Prostate gland (tissue), 2 donors: ENCODE measurements at regions not wholly inside any gene's neighbourhood (a gene's known extent, or its start where the extent isn't known, plus 50 kb on each side); places are given as distances from the start of the nearest gene placed in this dataset.

ENCODE experiments used
- DNase-seq: peaks from one replicate; pipeline ENCODE4 v3.0.0-alpha.2; 2019; ENCODE audit warnings: low spot score
- H3K27ac ChIP-seq, 2 donors: fragments of 200-600 bp; sonication (generic); 2 replicates each; pipeline ENCODE4 v1.5.1; 2017 to 2019
- H3K27me3 ChIP-seq: fragments of 200-600 bp; sonication (generic); replicated peaks from 2 replicates; pipeline ENCODE4 v1.5.1; 2019; ENCODE audit not compliant: insufficient read depth
- H3K36me3 ChIP-seq, 2 donors: fragments of 200-600 bp; sonication (generic); 1 replicate in 1 of 2; 2 replicates in 1 of 2; pipeline versions ENCODE4 v1.5.1 to v1.8.1; 2017 to 2019
- H3K4me1 ChIP-seq: fragments of 200-600 bp; sonication (generic); replicated peaks from 2 replicates; pipeline ENCODE4 v1.5.1; 2019
- H3K4me3 ChIP-seq, 2 donors: fragments of 200-600 bp; sonication (generic); 2 replicates each; pipeline ENCODE4 v1.5.1; 2017 to 2019
- H3K9me3 ChIP-seq: fragments of 200-600 bp; sonication (generic); 2 replicates; pipeline ENCODE4 v1.5.1; 2017
- POLR2A ChIP-seq: fragments of 450-650 bp; IDR thresholded peaks from one replicate; pipeline ENCODE4 v1.6.1; 2016; ENCODE audit warnings: antibody characterized with exemption, mild to moderate bottlenecking
- POLR2AphosphoS5 ChIP-seq: sonication (generic); formaldehyde crosslinking; IDR thresholded peaks from one replicate; pipeline ENCODE4 v1.6.1; 2017; ENCODE audit warnings: antibody characterized with exemption
- WGBS: methylation state at CpG from one replicate; pipeline ENCODE4 v1.1.5; 2018; 5-methylcytosine and 5-hydroxymethylcytosine counted together
- intact Hi-C: fragments of 100-400 bp; cut with DNase I; formaldehyde crosslinking; loops from one replicate; pipeline ENCODE4 v1.14.2; 2022
- TF ChIP-seq, protein P1 (sequence below), 4 experiments: fragments of 200-600 bp in 2 of 4; fragments of 450-650 bp in 2 of 4; sonication (generic) in 2 of 4; IDR thresholded peaks; 1 replicate in 3 of 4; 2 replicates in 1 of 4; pipeline ENCODE4 v1.5.1; 2016 to 2019; ENCODE audit warnings: antibody characterized with exemption in 4 of 4, mild to moderate bottlenecking in 2 of 4, moderate library complexity in 2 of 4

DNA sequence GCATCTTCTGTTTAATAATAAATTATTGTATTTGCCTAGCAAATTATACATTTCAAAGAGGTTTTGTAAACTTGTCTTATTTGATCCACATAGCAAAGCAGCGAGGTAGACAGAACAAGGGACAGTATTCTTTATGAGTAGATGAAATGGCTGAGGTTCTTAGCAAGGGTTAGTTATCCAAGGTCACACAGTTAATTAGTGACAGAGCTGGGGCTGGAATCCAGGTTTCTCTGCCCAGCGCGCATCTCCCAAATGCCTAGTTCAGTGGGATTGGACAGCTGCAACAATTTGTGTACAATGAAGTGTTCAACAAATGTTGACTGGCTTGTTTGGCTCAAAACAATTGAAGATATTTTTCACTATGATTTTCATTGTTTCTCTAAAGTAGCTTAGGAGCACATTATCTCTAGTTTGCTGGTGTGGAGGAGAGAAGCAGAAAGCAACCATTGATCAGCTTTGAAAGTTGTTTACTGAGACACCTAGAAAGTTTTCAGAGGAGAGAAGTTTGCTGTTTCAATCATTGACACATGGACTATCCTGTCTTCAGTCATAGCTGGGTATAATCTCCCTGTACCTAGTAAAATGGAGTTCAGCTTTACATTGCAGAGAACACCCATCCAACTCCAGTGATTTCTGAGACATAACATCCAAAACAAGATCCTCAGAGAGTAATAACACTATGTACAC is 270.6 kb downstream of the FAT3 start:
- no peaks in the 10 kb centered on the region for H3K36me3 ChIP-seq
- TF ChIP-seq POLR2A: no peak
- TF ChIP-seq, protein P1, sequence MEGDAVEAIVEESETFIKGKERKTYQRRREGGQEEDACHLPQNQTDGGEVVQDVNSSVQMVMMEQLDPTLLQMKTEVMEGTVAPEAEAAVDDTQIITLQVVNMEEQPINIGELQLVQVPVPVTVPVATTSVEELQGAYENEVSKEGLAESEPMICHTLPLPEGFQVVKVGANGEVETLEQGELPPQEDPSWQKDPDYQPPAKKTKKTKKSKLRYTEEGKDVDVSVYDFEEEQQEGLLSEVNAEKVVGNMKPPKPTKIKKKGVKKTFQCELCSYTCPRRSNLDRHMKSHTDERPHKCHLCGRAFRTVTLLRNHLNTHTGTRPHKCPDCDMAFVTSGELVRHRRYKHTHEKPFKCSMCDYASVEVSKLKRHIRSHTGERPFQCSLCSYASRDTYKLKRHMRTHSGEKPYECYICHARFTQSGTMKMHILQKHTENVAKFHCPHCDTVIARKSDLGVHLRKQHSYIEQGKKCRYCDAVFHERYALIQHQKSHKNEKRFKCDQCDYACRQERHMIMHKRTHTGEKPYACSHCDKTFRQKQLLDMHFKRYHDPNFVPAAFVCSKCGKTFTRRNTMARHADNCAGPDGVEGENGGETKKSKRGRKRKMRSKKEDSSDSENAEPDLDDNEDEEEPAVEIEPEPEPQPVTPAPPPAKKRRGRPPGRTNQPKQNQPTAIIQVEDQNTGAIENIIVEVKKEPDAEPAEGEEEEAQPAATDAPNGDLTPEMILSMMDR (IDR thresholded peaks at IDR 0.05): no peak
- TF ChIP-seq POLR2AphosphoS5: no peak
- 57% methylated on average over 3 of the region's 3 CpGs for WGBS
- H3K9me3 ChIP-seq: no peaks in the 10 kb centered on the region
- H3K4me3 ChIP-seq: no peak overlapping the region
- intact Hi-C loops: no loop called here
- H3K27me3 ChIP-seq: no peaks in the 10 kb centered on the region
- no peaks in the 10 kb centered on the region for H3K4me1 ChIP-seq
- no peak for DNase-seq
- no peak overlapping the region for H3K27ac ChIP-seq

DNA sequence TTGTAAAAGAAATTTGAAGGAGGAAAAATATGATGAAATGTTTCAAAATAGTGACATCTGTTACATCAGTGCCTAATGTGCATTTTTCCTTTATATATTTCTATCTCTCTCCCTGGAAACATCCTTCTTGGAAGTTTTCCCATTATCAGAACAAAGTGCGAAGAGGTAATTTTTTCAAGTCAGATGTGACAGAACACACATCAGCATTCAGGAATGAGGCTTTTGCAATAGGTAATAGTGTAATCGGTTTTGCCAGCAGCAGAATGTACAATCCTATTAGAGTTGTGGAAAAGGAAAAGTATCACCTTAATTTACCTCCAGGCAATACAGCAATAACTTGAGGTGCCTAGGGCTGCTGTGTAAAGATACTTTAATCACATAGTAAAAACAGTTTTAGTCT is 275.8 kb downstream of the FAT3 start:
- 72% methylated on average over 2 of the region's 2 CpGs for WGBS
- H3K9me3 ChIP-seq: no peaks in the 10 kb centered on the region
- intact Hi-C loops: no loop called here
- no peak overlapping the region for H3K4me3 ChIP-seq
- DNase-seq: no peak
- H3K27me3 ChIP-seq: no peaks in the 10 kb centered on the region
- H3K36me3 ChIP-seq: no peaks in the 10 kb centered on the region
- H3K27ac ChIP-seq: no peak overlapping the region
- TF ChIP-seq, protein P1 (IDR thresholded peaks at IDR 0.05): no peak
- no peak for TF ChIP-seq POLR2A
- TF ChIP-seq POLR2AphosphoS5: no peak
- H3K4me1 ChIP-seq: no peaks in the 10 kb centered on the region

DNA sequence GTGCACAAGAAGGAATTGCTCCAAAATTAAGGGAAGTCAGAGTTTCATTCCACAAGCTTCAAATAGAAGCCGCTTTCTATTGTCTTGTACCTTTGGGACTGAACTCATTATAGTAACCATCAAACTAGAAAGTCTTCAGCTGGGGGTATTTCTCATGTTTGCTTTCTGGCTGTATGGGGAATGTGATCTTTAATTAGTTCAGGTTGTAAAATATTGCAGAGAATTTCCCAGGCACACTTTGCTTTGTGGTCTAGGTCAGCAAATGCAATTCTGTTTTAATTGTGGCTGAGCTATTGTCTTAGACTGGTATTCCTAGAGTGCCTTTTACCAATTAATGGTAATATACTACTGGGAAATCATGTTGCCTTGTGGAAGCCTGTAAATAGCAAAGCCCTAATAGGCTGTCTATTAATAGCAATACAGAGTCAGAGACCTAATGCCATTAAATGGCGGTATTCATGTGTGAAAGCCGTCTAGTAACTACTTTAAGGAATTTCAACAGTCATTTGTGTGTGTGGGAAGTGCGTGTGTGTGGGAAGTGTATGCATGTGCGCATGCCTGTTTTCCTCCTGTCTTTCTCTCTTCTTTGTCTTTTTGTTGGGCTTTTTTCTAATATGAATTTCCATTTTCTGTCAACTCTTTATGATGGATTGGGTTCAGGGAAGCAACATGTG is 276.6 kb downstream of the FAT3 start:
- no peak for DNase-seq
- Histone ChIP-seq H3K36me3 (no peaks in the 10 kb centered on the region), H3K27ac (no peak overlapping the region), H3K27me3 (no peaks in the 10 kb centered on the region), H3K4me1 (no peaks in the 10 kb centered on the region), H3K4me3 (no peak overlapping the region), H3K9me3 (no peaks in the 10 kb centered on the region)
- WGBS: 85% methylated on average over 5 of the region's 5 CpGs
- TF ChIP-seq POLR2AphosphoS5 (no peak), POLR2A (no peak)
- TF ChIP-seq, protein P1 (IDR thresholded peaks at IDR 0.05): no peak
- intact Hi-C loops: no loop called here

DNA sequence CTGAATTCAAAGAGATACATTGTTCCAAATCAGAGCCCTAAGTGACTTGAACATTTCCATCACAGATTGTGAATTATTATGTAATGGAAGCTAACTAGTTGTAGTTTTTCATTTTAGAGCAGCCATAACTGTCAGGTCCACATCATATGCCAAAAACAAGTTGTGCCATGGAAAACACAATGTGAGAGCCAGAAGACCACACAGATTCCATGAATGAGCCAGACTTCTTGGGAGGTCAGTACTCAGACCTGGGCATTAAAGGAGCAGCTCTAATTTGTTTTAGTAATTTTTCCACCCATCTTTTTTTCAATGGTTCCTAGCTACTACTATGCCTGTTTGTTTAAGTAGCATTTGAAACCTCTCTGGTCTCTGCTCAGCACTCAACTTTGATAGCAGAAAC is 279.4 kb downstream of the FAT3 start:
- intact Hi-C loops: no loop called here
- Histone ChIP-seq H3K36me3 (no peaks in the 10 kb centered on the region), H3K4me3 (no peak overlapping the region), H3K9me3 (no peaks in the 10 kb centered on the region), H3K4me1 (no peaks in the 10 kb centered on the region), H3K27ac (no peak overlapping the region), H3K27me3 (no peaks in the 10 kb centered on the region)
- DNase-seq: no peak
- no peak for TF ChIP-seq POLR2AphosphoS5
- TF ChIP-seq POLR2A: no peak
- TF ChIP-seq, protein P1 (IDR thresholded peaks at IDR 0.05): no peak

DNA sequence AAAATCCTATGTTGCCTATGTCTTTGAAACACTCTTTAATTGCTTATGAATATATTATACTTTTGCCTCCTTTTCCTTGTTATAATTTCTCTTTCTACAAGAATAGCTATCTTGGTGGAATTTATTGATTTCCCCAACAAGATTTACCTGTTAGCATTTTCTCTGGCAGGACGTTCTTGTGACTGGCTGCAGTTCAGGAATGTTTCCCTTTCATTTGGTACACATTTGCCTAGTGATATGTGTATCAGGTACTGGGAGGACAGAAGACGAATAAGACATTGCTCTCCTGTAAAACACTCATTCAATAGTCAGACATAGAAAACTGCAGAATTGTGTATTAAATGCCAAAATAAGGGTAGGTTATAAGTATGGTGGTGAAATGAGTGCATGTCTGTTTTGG is 279.9 kb downstream of the FAT3 start:
- Histone ChIP-seq H3K4me3 (no peak overlapping the region), H3K27ac (no peak overlapping the region), H3K27me3 (no peaks in the 10 kb centered on the region), H3K36me3 (no peaks in the 10 kb centered on the region), H3K9me3 (no peaks in the 10 kb centered on the region), H3K4me1 (no peaks in the 10 kb centered on the region)
- no peak for DNase-seq
- 41% methylated on average over 2 of the region's 2 CpGs for WGBS
- TF ChIP-seq POLR2A: no peak
- TF ChIP-seq, protein P1 (IDR thresholded peaks at IDR 0.05): no peak
- TF ChIP-seq POLR2AphosphoS5: no peak
- intact Hi-C loops: no loop called here
